HG03378 (cell line): ENCODE measurements at regions not wholly inside any gene's neighbourhood (a gene's known extent, or its start where the extent isn't known, plus 50 kb on each side); places are given as distances from the start of the nearest gene placed in this dataset.
"Not testable (repeated sequence)": the region's sequence is repeated elsewhere in the genome, so short reads cannot be mapped to it uniquely, and the experiment has no call there.

Source experiments
- ATAC-seq: cut with Tn5 transposase; IDR thresholded peaks from one replicate; pipeline ENCODE4 v1.9.1; 2021; ENCODE audit warnings: mild to moderate bottlenecking, moderate library complexity; ENCODE audit not compliant: unreplicated experiment

DNA sequence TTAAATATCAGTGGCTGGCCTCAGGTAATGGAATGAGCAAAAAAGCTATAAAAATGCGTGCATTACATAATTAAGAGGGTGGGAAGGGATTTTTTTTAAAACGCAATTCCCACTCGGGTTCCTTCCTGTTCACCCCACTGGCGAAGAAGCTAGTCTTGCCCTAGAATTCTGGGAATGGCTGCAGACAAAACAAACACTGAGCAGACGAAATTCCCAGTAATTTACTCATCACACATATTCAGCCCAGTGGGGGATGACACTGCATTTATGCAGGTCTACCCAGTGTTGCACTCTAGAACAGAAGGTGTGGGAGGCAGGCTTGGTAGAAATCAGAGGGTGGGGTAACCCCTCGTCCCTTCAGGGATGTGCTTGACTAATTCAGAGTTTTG, 2695.0 kb upstream of the DEFB115 start:
- no peak for ATAC-seq

GRCh38 chr20:28562899-28563521, 2694.5 kb upstream of the DEFB115 start:
- not testable (repeated sequence) for ATAC-seq

- ATAC-seq, result not testable (repeated sequence)
Observed at GRCh38 chr20:28564024-28564423, 2693.4 kb upstream of the DEFB115 start.

DNA sequence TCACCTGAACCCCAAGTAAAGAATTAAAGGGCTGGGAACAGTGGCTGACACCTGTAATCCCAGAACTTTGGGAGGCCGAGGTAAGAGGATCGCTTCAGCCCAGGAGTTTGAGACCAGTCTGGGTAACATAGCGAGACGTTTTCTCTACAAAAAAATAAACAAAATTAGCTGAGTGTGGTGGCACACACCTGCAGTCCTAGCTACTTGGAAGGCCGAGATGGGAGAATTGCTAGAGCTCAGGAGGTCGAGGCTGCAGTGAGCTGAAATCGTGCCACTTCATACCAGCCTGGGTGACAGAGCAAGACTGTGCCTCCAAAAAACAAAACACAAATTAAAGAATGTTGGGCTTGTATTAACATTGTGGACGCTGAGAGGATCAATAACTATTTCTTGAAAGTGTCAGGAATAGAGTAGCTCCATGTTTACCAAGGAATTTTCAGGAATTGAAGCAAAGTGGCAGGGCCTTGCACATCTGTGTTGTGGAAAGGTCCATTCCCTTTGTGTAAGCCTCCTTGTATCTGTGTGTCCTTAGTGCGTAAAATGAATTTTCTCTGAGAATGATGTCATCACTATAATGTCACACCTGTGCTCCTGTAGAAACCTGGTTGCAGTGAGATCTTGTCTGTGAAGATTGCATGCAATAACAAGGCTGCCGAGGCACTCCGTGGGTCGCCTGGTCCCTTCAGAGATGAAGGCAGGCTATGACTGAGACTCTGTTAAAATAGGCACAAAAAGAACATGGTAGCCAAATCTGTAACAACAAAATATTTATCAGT, 2692.6 kb upstream of the DEFB115 start:
- not testable (repeated sequence) for ATAC-seq

DNA sequence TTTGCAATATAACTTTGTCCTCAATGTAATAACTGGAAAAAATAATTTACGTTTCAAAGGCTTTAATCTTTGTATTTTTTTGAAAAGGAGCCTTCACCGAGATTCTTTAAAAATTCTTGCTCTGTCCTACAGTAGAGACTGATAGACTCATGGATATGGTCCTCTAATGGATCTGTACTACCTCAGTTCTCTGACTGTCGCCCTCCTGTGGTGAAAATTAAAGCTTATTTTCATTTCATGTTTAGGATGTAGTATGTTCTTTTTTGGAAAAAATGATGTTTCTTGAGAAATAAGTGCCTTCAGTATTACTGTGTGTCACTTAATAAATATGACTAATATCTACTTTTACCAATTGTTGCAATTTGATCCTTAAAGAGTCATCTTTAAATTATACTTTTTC, 2681.5 kb upstream of the DEFB115 start:
- ATAC-seq, result not testable (repeated sequence)

GRCh38 chr20:28591680-28592079, 2665.8 kb upstream of the DEFB115 start:
- not testable (repeated sequence) for ATAC-seq

DNA sequence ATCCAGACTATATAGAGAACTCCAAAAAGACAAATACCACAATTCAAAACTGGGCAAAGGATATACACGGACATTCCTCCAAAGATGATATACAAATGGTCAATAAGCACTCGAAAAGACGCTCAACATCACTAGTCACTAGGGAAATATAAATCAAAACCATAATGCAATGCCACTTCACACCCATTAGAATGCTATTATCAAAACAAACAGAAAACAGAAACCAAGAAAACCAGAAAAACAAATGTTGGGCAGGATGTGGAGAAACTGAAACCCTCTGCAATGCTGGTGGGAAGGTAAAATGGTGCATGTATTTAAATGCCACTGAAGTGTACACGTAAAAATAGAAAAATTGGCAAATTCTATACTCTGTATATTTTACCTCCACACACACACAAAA, 2664.1 kb upstream of the DEFB115 start:
- not testable (repeated sequence) for ATAC-seq

DNA sequence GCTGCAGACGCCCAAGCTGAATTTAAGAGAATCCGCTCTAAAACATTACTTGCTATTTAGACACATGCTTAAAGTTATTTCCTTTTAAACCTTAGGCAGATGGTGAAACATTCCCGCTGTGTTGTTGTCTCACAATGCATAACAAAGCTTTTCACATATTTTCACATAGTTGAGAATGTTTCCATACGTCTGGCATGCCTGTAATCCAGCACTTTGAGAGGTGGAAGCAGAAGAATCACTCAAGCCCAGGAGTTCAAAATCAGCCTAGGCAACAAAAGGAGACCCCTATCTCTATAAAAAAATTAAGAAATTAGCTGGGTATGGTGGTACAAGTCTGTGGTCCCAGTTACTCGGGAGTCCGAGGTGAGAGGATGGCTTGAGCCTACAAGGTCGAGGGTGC, 2663.0 kb upstream of the DEFB115 start:
- ATAC-seq, result not testable (repeated sequence)

- ATAC-seq, result not testable (repeated sequence)
Observed at GRCh38 chr20:28602006-28602402, 2655.5 kb upstream of the DEFB115 start.

- ATAC-seq, result peak; percentile 100
Observed at GRCh38 chr20:28602403-28603217, 2654.9 kb upstream of the DEFB115 start.

GRCh38 chr20:28603218-28603577, 2654.3 kb upstream of the DEFB115 start:
- not testable (repeated sequence) for ATAC-seq

DNA sequence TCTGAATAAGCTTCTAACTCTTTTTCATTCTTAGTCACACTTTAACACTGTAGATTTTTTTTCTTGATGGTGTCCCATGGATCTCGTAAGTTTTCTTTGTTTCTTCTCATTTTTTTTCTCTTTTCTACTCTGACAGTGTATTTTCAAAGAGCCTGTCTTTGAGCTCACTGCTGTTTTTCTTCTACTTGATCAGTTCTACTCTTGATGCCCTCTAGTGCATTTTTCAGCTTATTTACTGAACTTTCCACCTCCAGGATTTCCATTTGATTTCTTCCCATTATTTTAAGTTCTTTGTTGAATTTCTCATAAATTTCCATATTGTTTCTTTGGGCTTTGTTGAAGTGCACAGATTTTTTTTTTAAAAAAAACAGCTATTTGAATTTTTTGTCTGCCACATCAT, 2641.1 kb upstream of the DEFB115 start:
- ATAC-seq, result no peak

- not testable (repeated sequence) for ATAC-seq
Observed at GRCh38 chr20:28619956-28620651, 2637.4 kb upstream of the DEFB115 start.

- not testable (repeated sequence) for ATAC-seq
Observed at GRCh38 chr20:28625112-28625511, 2632.4 kb upstream of the DEFB115 start.

DNA sequence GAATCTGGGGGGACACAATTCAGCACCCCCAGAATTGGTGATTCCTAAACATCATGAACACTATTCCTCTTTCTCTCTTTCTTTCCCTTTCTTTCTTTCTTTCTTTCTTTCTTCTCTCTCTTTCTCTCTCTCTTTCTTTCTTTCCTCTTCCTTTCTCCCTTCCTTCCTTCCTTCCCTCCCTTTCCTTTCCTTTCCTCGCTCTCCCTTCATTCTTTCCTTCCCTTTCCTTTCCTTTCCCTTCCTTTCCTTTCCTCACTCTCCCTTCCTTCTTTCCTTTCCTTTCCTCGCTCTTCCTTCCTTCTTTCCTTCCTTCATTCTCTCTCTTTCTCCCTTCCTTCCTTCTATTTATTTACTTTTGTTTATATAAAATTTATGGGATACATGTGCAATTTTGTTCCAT, 2616.6 kb upstream of the DEFB115 start:
- not testable (repeated sequence) for ATAC-seq
